GM23338 (cell line): ENCODE measurements at regions not wholly inside any gene's neighbourhood (a gene's known extent, or its start where the extent isn't known, plus 50 kb on each side); places are given as distances from the start of the nearest gene placed in this dataset.

Experiments used
- ATAC-seq: fragments of 200-7000 bp; cut with Tn5 transposase; 3 replicates; pipeline ENCODE4 v1.9.1; 2020
- DNase-seq: peaks from one replicate; pipeline ENCODE4 v3.0.0-alpha.2; 2015; ENCODE audit warnings: low spot score
- H2AFZ ChIP-seq: fragments of 200-600 bp; sonication (generic); 2 replicates; pipeline ENCODE4 v1.8.0; 2016; ENCODE audit warnings: antibody characterized with exemption, mild to moderate bottlenecking, moderate library complexity
- H3F3A ChIP-seq: fragments of 200-600 bp; sonication (generic); replicated peaks from 2 replicates; pipeline ENCODE4 v1.8.0; 2017; ENCODE audit warnings: antibody characterized with exemption, mixed run types, low read depth
- H3K27ac ChIP-seq: fragments of 200-600 bp; sonication (generic); 2 replicates; pipeline ENCODE4 v1.6.1; 2016; ENCODE audit warnings: low read depth
- H3K27me3 ChIP-seq: fragments of 200-600 bp; sonication (generic); 2 replicates; pipeline ENCODE4 v1.8.0; 2016; ENCODE audit warnings: mild to moderate bottlenecking, mixed run types, moderate library complexity; ENCODE audit not compliant: insufficient read depth
- H3K36me3 ChIP-seq: fragments of 200-600 bp; sonication (generic); 2 replicates; pipeline ENCODE4 v1.8.0; 2016; ENCODE audit warnings: mild to moderate bottlenecking; ENCODE audit not compliant: insufficient read depth
- H3K4me1 ChIP-seq: fragments of 200-600 bp; sonication (generic); 2 replicates; pipeline ENCODE4 v1.8.0; 2016; ENCODE audit warnings: mild to moderate bottlenecking, moderate library complexity; ENCODE audit not compliant: insufficient read depth
- H3K4me2 ChIP-seq: fragments of 200-600 bp; sonication (generic); 2 replicates; pipeline ENCODE4 v1.7.1; 2017; ENCODE audit warnings: mixed run types
- H3K4me3 ChIP-seq: fragments of 200-600 bp; sonication (generic); 2 replicates; pipeline ENCODE4 v1.6.1; 2016; ENCODE audit warnings: mixed run types
- H3K79me2 ChIP-seq: fragments of 200-600 bp; sonication (generic); replicated peaks from 2 replicates; pipeline ENCODE4 v1.8.0; 2017; ENCODE audit warnings: mild to moderate bottlenecking; ENCODE audit not compliant: insufficient read depth
- H3K9me2 ChIP-seq: fragments of 200-600 bp; sonication (generic); 2 replicates; pipeline ENCODE4 v1.8.0; 2017; ENCODE audit not compliant: insufficient read depth
- H4K20me1 ChIP-seq: fragments of 200-600 bp; sonication (generic); replicated peaks from 2 replicates; pipeline ENCODE4 v1.8.0; 2017; ENCODE audit warnings: mild to moderate bottlenecking; ENCODE audit not compliant: insufficient read depth
- H3K27ac Mint-ChIP-seq: 2 replicates; pipeline ENCODE4 v1.8.0; 2020; ENCODE audit warnings: inconsistent platforms, mild to moderate bottlenecking, moderate library complexity, mixed read lengths
- H3K27me3 Mint-ChIP-seq: 3 replicates; pipeline ENCODE4 v1.8.0; 2022; ENCODE audit warnings: low read depth, mild to moderate bottlenecking, moderate library complexity, mixed read lengths, inconsistent platforms; ENCODE audit not compliant: insufficient read depth, poor library complexity
- H3K36me3 Mint-ChIP-seq: 3 replicates; pipeline ENCODE4 v1.8.0; 2021; ENCODE audit warnings: low read depth, mild to moderate bottlenecking, inconsistent platforms, moderate library complexity, mixed read lengths
- H3K4me1 Mint-ChIP-seq: 3 replicates; pipeline ENCODE4 v1.8.0; 2020; ENCODE audit warnings: mild to moderate bottlenecking, inconsistent platforms, mixed read lengths
- H3K4me3 Mint-ChIP-seq: 3 replicates; pipeline ENCODE4 v1.8.0; 2021; ENCODE audit warnings: moderate library complexity, mild to moderate bottlenecking, inconsistent platforms, mixed read lengths
- H3K9me3 Mint-ChIP-seq: 3 replicates; pipeline ENCODE4 v1.8.0; 2020; ENCODE audit warnings: moderate library complexity, mild to moderate bottlenecking, inconsistent platforms, mixed read lengths
- CREB1 ChIP-seq: fragments of 250-450 bp; sonication (Bioruptor Pico); IDR thresholded peaks from 2 replicates; pipeline ENCODE4 v1.5.0; 2020; ENCODE audit warnings: low read depth, mild to moderate bottlenecking, moderate library complexity
- CTCF ChIP-seq, 2 experiments: fragments of 200-600 bp in 1 of 2; sonication (generic) in 1 of 2; conservative IDR thresholded peaks; 2 replicates each; pipeline versions ENCODE4 v1.5.1 to v1.6.1; 2016 to 2017; ENCODE audit warnings: antibody characterized with exemption in 2 of 2, low read depth in 2 of 2, mild to moderate bottlenecking in 2 of 2, moderate library complexity in 1 of 2
- EZH2phosphoT487 ChIP-seq: fragments of 200-600 bp; sonication (generic); IDR thresholded peaks from one replicate; pipeline ENCODE4 v1.8.1; 2018; ENCODE audit warnings: antibody characterized with exemption; ENCODE audit not compliant: unreplicated experiment
- JUNB ChIP-seq: IDR thresholded peaks from one replicate; pipeline ENCODE4 v1.6.1; 2016; ENCODE audit warnings: antibody characterized with exemption; ENCODE audit not compliant: unreplicated experiment
- STAT1 ChIP-seq: IDR thresholded peaks from one replicate; pipeline ENCODE4 v1.6.1; 2016; ENCODE audit warnings: antibody characterized with exemption; ENCODE audit not compliant: unreplicated experiment
- ZNF462 ChIP-seq: fragments of 250-450 bp; sonication (Bioruptor Pico); IDR thresholded peaks from 2 replicates; pipeline ENCODE4 v1.5.0; 2020; ENCODE audit warnings: mild to moderate bottlenecking, moderate library complexity
- TF ChIP-seq, protein P1 (sequence below): IDR thresholded peaks from 2 replicates; pipeline ENCODE4 v1.6.1; 2016; ENCODE audit warnings: antibody characterized with exemption

- Histone ChIP-seq H3K36me3 (no peaks in the 10 kb centered on the region), H3K27me3 (0 out of 2 replicates have a peak, but pooled peaks cover 3% of the 10 kb centered on the region), H3K79me2 (no peaks in the 10 kb centered on the region), H3K27ac (no peak overlapping the region), H3K4me3 (no peak overlapping the region), H3K4me1 (peaks cover 7% of the 10 kb centered on the region; the same call in 1 of the 2 replicates), H2AFZ (no peak overlapping the region), H3K4me2 (no peak overlapping the region), H3K9me2 (peaks cover 8% of the 10 kb centered on the region; the same call in 1 of the 2 replicates), H4K20me1 (no peaks in the 10 kb centered on the region), H3F3A (no peaks in the 10 kb centered on the region)
- Mint-ChIP-seq H3K4me3 (no peak overlapping the region), H3K4me1 (peaks cover 11% of the 10 kb centered on the region), H3K27me3 (peaks cover 11% of the 10 kb centered on the region), H3K9me3 (no peaks in the 10 kb centered on the region; the same call in 2 of the 3 replicates), H3K36me3 (no peaks in the 10 kb centered on the region), H3K27ac (no peak overlapping the region)
- ATAC-seq (no peak), DNase-seq (no peak)
- no peak for TF ChIP-seq EZH2phosphoT487
- TF ChIP-seq, protein P1, sequence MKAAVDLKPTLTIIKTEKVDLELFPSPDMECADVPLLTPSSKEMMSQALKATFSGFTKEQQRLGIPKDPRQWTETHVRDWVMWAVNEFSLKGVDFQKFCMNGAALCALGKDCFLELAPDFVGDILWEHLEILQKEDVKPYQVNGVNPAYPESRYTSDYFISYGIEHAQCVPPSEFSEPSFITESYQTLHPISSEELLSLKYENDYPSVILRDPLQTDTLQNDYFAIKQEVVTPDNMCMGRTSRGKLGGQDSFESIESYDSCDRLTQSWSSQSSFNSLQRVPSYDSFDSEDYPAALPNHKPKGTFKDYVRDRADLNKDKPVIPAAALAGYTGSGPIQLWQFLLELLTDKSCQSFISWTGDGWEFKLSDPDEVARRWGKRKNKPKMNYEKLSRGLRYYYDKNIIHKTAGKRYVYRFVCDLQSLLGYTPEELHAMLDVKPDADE, result no peak
- TF ChIP-seq JUNB, result no peak
Measured at GRCh38 chr14:76271041-76271755, 104.7 kb upstream of the ESRRB start.

- H3K4me3 ChIP-seq, result no peak overlapping the region
- H3K4me1 ChIP-seq, result peaks cover 2% of the 10 kb centered on the region; the same call in 1 of the 2 replicates
- H3K27ac ChIP-seq, result no peak overlapping the region
- no peak overlapping the region for H3K4me3 Mint-ChIP-seq
- H3K36me3 Mint-ChIP-seq, result no peaks in the 10 kb centered on the region
- ATAC-seq, result no peak
- no peak overlapping the region for H3K27ac Mint-ChIP-seq
- H3K79me2 ChIP-seq, result no peaks in the 10 kb centered on the region
- H2AFZ ChIP-seq, result no peak overlapping the region
- DNase-seq, result no peak
- no peaks in the 10 kb centered on the region; the same call in 2 of the 3 replicates for H3K9me3 Mint-ChIP-seq
- H3K4me1 Mint-ChIP-seq, result peaks cover 9% of the 10 kb centered on the region; the same call in 2 of the 3 replicates
- no peak overlapping the region for H3K4me2 ChIP-seq
- H3K9me2 ChIP-seq, result peaks cover 8% of the 10 kb centered on the region; the same call in 1 of the 2 replicates
- H3K27me3 ChIP-seq, result 0 out of 2 replicates have a peak, but pooled peaks cover 3% of the 10 kb centered on the region
- no peaks in the 10 kb centered on the region for H3F3A ChIP-seq
- H4K20me1 ChIP-seq, result no peaks in the 10 kb centered on the region
- no peaks in the 10 kb centered on the region for H3K36me3 ChIP-seq
- peaks cover 11% of the 10 kb centered on the region for H3K27me3 Mint-ChIP-seq
- TF ChIP-seq EZH2phosphoT487 (no peak), STAT1 (no peak), JUNB (no peak), CREB1 (CRISPR knock-in tag) (no peak), ZNF462 (CRISPR knock-in tag) (no peak), CTCF (conservative IDR thresholded peaks at IDR 0.05; ENCODE audit: low read depth in 2 of 2) (no peak)
- TF ChIP-seq, protein P1, result no peak
Measured at GRCh38 chr14:76272349-76272748, 103.6 kb upstream of the ESRRB start.
